ENCODE measurements at regions not wholly inside any gene's neighbourhood (a gene's known extent, or its start where the extent isn't known, plus 50 kb on each side); places are given as distances from the start of the nearest gene placed in this dataset.

GRCh38 chr13:78759704-78760103, 100.7 kb upstream of the OBI1 start:
- H3K27ac Mint-ChIP-seq: peak overlapping the region in 1 of 6 donors; percentile 37
- no peaks in the 10 kb centered on the region for H3K36me3 Mint-ChIP-seq
- H3K4me3 Mint-ChIP-seq: no peak overlapping the region
- H3K27me3 Mint-ChIP-seq: peaks cover 2 to 9% (median 6%) of the 10 kb centered on the region in 3 donors
- H3K4me1 Mint-ChIP-seq: no peaks in the 10 kb centered on the region
- no peak for DNase-seq
- no peak for ATAC-seq (ENCODE audit: low read depth in 2 of 2)
- no peaks in the 10 kb centered on the region for H3K9me3 Mint-ChIP-seq

GRCh38 chr13:78758549-78758948, 99.6 kb upstream of the OBI1 start:
- ATAC-seq (ENCODE audit: low read depth in 2 of 2) (no peak), DNase-seq (no peak)
- no peak overlapping the region for H3K27ac Mint-ChIP-seq
- H3K4me3 Mint-ChIP-seq: no peak overlapping the region
- H3K36me3 Mint-ChIP-seq: no peaks in the 10 kb centered on the region
- H3K4me1 Mint-ChIP-seq: no peaks in the 10 kb centered on the region
- peaks cover 6 to 16% (median 11%) of the 10 kb centered on the region in 3 donors for H3K27me3 Mint-ChIP-seq
- no peaks in the 10 kb centered on the region for H3K9me3 Mint-ChIP-seq

- H3K36me3 Mint-ChIP-seq: no peaks in the 10 kb centered on the region
- H3K9me3 Mint-ChIP-seq: no peaks in the 10 kb centered on the region
- peak overlapping the region in 1 of 6 donors; percentile 32 for H3K27ac Mint-ChIP-seq
- no peak for ATAC-seq (ENCODE audit: low read depth in 2 of 2)
- no peaks in the 10 kb centered on the region for H3K4me1 Mint-ChIP-seq
- no peak for DNase-seq
- H3K27me3 Mint-ChIP-seq: peaks cover 6 to 37% (median 23%) of the 10 kb centered on the region in 3 donors
- no peak overlapping the region for H3K4me3 Mint-ChIP-seq
Measured at GRCh38 chr13:78753435-78753834, 94.5 kb upstream of the OBI1 start.

GRCh38 chr13:78750735-78751134, 91.8 kb upstream of the OBI1 start:
- DNase-seq (no peak), ATAC-seq (ENCODE audit: low read depth in 2 of 2) (no peak)
- H3K4me3 Mint-ChIP-seq: no peak overlapping the region
- no peaks in the 10 kb centered on the region for H3K36me3 Mint-ChIP-seq
- peaks cover 0 to 2% (median 0%) of the 10 kb centered on the region in 7 donors for H3K9me3 Mint-ChIP-seq
- no peak overlapping the region for H3K27ac Mint-ChIP-seq
- peaks cover 6 to 33% (median 23%) of the 10 kb centered on the region in 3 donors for H3K27me3 Mint-ChIP-seq
- no peaks in the 10 kb centered on the region for H3K4me1 Mint-ChIP-seq

GRCh38 chr13:78743973-78744372, 85.0 kb upstream of the OBI1 start:
- H3K27me3 Mint-ChIP-seq: peaks cover 8 to 11% (median 10%) of the 10 kb centered on the region in 3 donors
- no peaks in the 10 kb centered on the region for H3K4me1 Mint-ChIP-seq
- no peaks in the 10 kb centered on the region for H3K36me3 Mint-ChIP-seq
- H3K4me3 Mint-ChIP-seq: no peak overlapping the region
- peaks cover 0 to 2% (median 0%) of the 10 kb centered on the region in 7 donors for H3K9me3 Mint-ChIP-seq
- ATAC-seq (ENCODE audit: low read depth in 2 of 2) (no peak), DNase-seq (no peak)
- no peak overlapping the region for H3K27ac Mint-ChIP-seq

GRCh38 chr13:78742659-78743058, 83.7 kb upstream of the OBI1 start:
- Mint-ChIP-seq H3K9me3 (peaks cover 0 to 2% (median 0%) of the 10 kb centered on the region in 7 donors), H3K27me3 (peaks cover 0 to 13% (median under 1%) of the 10 kb centered on the region in 3 donors), H3K27ac (no peak overlapping the region), H3K4me3 (no peak overlapping the region), H3K36me3 (no peaks in the 10 kb centered on the region), H3K4me1 (no peaks in the 10 kb centered on the region)
- ATAC-seq (ENCODE audit: low read depth in 2 of 2) (no peak), DNase-seq (no peak)

- Mint-ChIP-seq H3K36me3 (no peaks in the 10 kb centered on the region), H3K27ac (no peak overlapping the region), H3K4me3 (no peak overlapping the region), H3K9me3 (peaks cover 0 to 2% (median 0%) of the 10 kb centered on the region in 7 donors), H3K4me1 (no peaks in the 10 kb centered on the region), H3K27me3 (peaks cover 0 to 19% (median 18%) of the 10 kb centered on the region in 3 donors)
- DNase-seq (no peak), ATAC-seq (ENCODE audit: low read depth in 2 of 2) (no peak)
Measured at GRCh38 chr13:78736142-78736541, 77.2 kb upstream of the OBI1 start.

- Mint-ChIP-seq H3K27me3 (peaks cover 10 to 33% (median 19%) of the 10 kb centered on the region in 3 donors), H3K4me3 (no peak overlapping the region), H3K4me1 (no peaks in the 10 kb centered on the region), H3K36me3 (no peaks in the 10 kb centered on the region), H3K27ac (no peak overlapping the region), H3K9me3 (peaks cover 0 to 5% (median 0%) of the 10 kb centered on the region in 7 donors)
- no peak for DNase-seq
- no peak for ATAC-seq (ENCODE audit: low read depth in 2 of 2)
Measured at GRCh38 chr13:78732445-78733017, 73.6 kb upstream of the OBI1 start.

- Mint-ChIP-seq H3K36me3 (no peaks in the 10 kb centered on the region), H3K27ac (no peak overlapping the region), H3K27me3 (peaks cover 7 to 20% (median 10%) of the 10 kb centered on the region in 3 donors), H3K9me3 (peaks cover 0 to 2% (median 0%) of the 10 kb centered on the region in 7 donors), H3K4me3 (no peak overlapping the region), H3K4me1 (no peaks in the 10 kb centered on the region)
- DNase-seq (no peak), ATAC-seq (ENCODE audit: low read depth in 2 of 2) (no peak)
Measured at GRCh38 chr13:78722700-78723099, 63.7 kb upstream of the OBI1 start.

- Mint-ChIP-seq H3K4me3 (no peak overlapping the region), H3K27me3 (peaks cover 7 to 20% (median 9%) of the 10 kb centered on the region in 3 donors), H3K27ac (no peak overlapping the region), H3K4me1 (no peaks in the 10 kb centered on the region), H3K9me3 (no peaks in the 10 kb centered on the region), H3K36me3 (no peaks in the 10 kb centered on the region)
- ATAC-seq (ENCODE audit: low read depth in 2 of 2) (no peak), DNase-seq (no peak)
Measured at GRCh38 chr13:78719367-78719766, 60.4 kb upstream of the OBI1 start.

GRCh38 chr13:78714717-78715116, 55.8 kb upstream of the OBI1 start:
- H3K36me3 Mint-ChIP-seq: no peaks in the 10 kb centered on the region
- H3K4me1 Mint-ChIP-seq: no peaks in the 10 kb centered on the region
- H3K27me3 Mint-ChIP-seq: peaks cover 0 to 12% (median 4%) of the 10 kb centered on the region in 3 donors
- ATAC-seq (ENCODE audit: low read depth in 2 of 2): no peak
- H3K9me3 Mint-ChIP-seq: no peaks in the 10 kb centered on the region
- no peak for DNase-seq
- H3K4me3 Mint-ChIP-seq: no peak overlapping the region
- no peak overlapping the region for H3K27ac Mint-ChIP-seq

GRCh38 chr13:78712831-78713230, 53.9 kb upstream of the OBI1 start:
- Mint-ChIP-seq H3K27ac (no peak overlapping the region), H3K4me1 (no peaks in the 10 kb centered on the region), H3K36me3 (no peaks in the 10 kb centered on the region), H3K4me3 (no peak overlapping the region), H3K9me3 (no peaks in the 10 kb centered on the region), H3K27me3 (peaks cover 0 to 18% (median 8%) of the 10 kb centered on the region in 3 donors)
- DNase-seq (no peak), ATAC-seq (ENCODE audit: low read depth in 2 of 2) (no peak)

- H3K4me1 Mint-ChIP-seq: no peaks in the 10 kb centered on the region
- no peak overlapping the region for H3K27ac Mint-ChIP-seq
- no peak overlapping the region for H3K4me3 Mint-ChIP-seq
- no peaks in the 10 kb centered on the region for H3K36me3 Mint-ChIP-seq
- peaks cover 0 to 8% (median 6%) of the 10 kb centered on the region in 7 donors for H3K9me3 Mint-ChIP-seq
- peaks cover 4 to 20% (median 8%) of the 10 kb centered on the region in 3 donors for H3K27me3 Mint-ChIP-seq
- ATAC-seq (ENCODE audit: low read depth in 2 of 2) (no peak), DNase-seq (no peak)
Measured at GRCh38 chr13:78709028-78709427, 50.1 kb upstream of the OBI1 start.

Data from naive B cell (primary cell).